CD4-positive, alpha-beta memory T cell (primary cell): ENCODE measurements at regions not wholly inside any gene's neighbourhood (a gene's known extent, or its start where the extent isn't known, plus 50 kb on each side); places are given as distances from the start of the nearest gene placed in this dataset.

ENCODE experiments used
- CTCF ChIA-PET: fragments of 350-600 bp; sonication (Branson Sonifier 250); formaldehyde crosslinking; loops from one replicate; lab custom pipeline; 2021; ENCODE audit warnings: inconsistent platforms; ENCODE audit not compliant: partially characterized antibody; lab: Charles Lee
- POLR2A ChIA-PET: fragments of 350-600 bp; sonication (Branson Sonifier 250); formaldehyde crosslinking; loops from one replicate; lab custom pipeline; 2021; ENCODE audit not compliant: partially characterized antibody; lab: Charles Lee
- DNase-seq, 5 donors: peaks; one replicate each; pipeline versions ENCODE4 v3.0.0 to v3.0.0-alpha.2; 2020 to 2022; ENCODE audit warnings: mixed read lengths in 1 of 5
- H3K27ac ChIP-seq: one replicate; pipeline ENCODE4 v1.7.0; 2013; ENCODE audit warnings: low read depth, low read length
- H3K27me3 ChIP-seq: 2 replicates; pipeline ENCODE4 v1.7.0; 2013; ENCODE audit warnings: mild to moderate bottlenecking, low read length, moderate library complexity; ENCODE audit not compliant: insufficient read depth
- H3K36me3 ChIP-seq: 2 replicates; pipeline ENCODE4 v1.7.0; 2013; ENCODE audit warnings: mild to moderate bottlenecking, low read length, moderate library complexity; ENCODE audit not compliant: insufficient read depth
- H3K4me1 ChIP-seq: 2 replicates; pipeline ENCODE4 v1.7.0; 2013; ENCODE audit warnings: mild to moderate bottlenecking, low read length, moderate library complexity; ENCODE audit not compliant: insufficient read depth
- H3K4me3 ChIP-seq, 2 donors: one replicate each; pipeline ENCODE4 v1.7.0; 2013; ENCODE audit warnings: low read length in 2 of 2, mild to moderate bottlenecking in 1 of 2
- H3K9me3 ChIP-seq, 2 donors: one replicate each; pipeline ENCODE4 v1.7.0; 2013; ENCODE audit warnings: low read length in 2 of 2, control low read depth in 1 of 2; ENCODE audit not compliant: control insufficient read depth in 1 of 2
- H3K27ac Mint-ChIP-seq, 7 donors: one replicate each; pipeline ENCODE4 v1.8.0; 2020 to 2021; ENCODE audit warnings: mixed read lengths in 7 of 7, mild to moderate bottlenecking in 6 of 7, inconsistent platforms in 3 of 7, moderate library complexity in 3 of 7
- H3K27me3 Mint-ChIP-seq, 2 donors: one replicate each; pipeline ENCODE4 v1.8.0; 2020 to 2021; ENCODE audit warnings: mixed read lengths in 2 of 2
- H3K36me3 Mint-ChIP-seq, 2 donors: one replicate each; pipeline ENCODE4 v1.8.0; 2020 to 2021; ENCODE audit warnings: mixed read lengths in 2 of 2, inconsistent platforms in 1 of 2, mild to moderate bottlenecking in 1 of 2
- H3K4me1 Mint-ChIP-seq, 4 donors: one replicate each; pipeline ENCODE4 v1.8.0; 2020 to 2021; ENCODE audit warnings: mixed read lengths in 4 of 4, mild to moderate bottlenecking in 1 of 4
- H3K4me3 Mint-ChIP-seq, 8 donors: one replicate each; pipeline ENCODE4 v1.8.0; 2020 to 2021; ENCODE audit warnings: mixed read lengths in 8 of 8, mild to moderate bottlenecking in 7 of 8, moderate library complexity in 6 of 8, inconsistent platforms in 3 of 8
- H3K9me3 Mint-ChIP-seq, 8 donors: one replicate each; pipeline ENCODE4 v1.8.0; 2020 to 2021; ENCODE audit warnings: mixed read lengths in 8 of 8, mild to moderate bottlenecking in 5 of 8, inconsistent platforms in 3 of 8, moderate library complexity in 1 of 8
- intact Hi-C: fragments of 100-400 bp; cut with micrococcal nuclease; formaldehyde crosslinking; loops from one replicate; pipeline ENCODE4 v1.15.1; 2023

GRCh38 chr4:53767482-53767881, 176.2 kb upstream of the LNX1 start:
- no peak overlapping the region for H3K4me3 Mint-ChIP-seq
- no peak for DNase-seq
- Histone ChIP-seq H3K27ac (no peak overlapping the region), H3K4me3 (no peak overlapping the region), H3K27me3 (no peaks in the 10 kb centered on the region), H3K9me3 (no peaks in the 10 kb centered on the region), H3K4me1 (no peaks in the 10 kb centered on the region), H3K36me3 (no peaks in the 10 kb centered on the region)
- H3K36me3 Mint-ChIP-seq = no peaks in the 10 kb centered on the region
- ChIA-PET CTCF (no interaction called here), POLR2A (no interaction called here)
- no peak overlapping the region for H3K27ac Mint-ChIP-seq
- peaks cover 0 to 2% (median 0%) of the 10 kb centered on the region in 4 donors for H3K4me1 Mint-ChIP-seq
- no peaks in the 10 kb centered on the region for H3K27me3 Mint-ChIP-seq
- H3K9me3 Mint-ChIP-seq = no peaks in the 10 kb centered on the region
- intact Hi-C loops = no loop called here

- intact Hi-C loops = no loop called here
- Histone ChIP-seq H3K4me3 (no peak overlapping the region), H3K27ac (no peak overlapping the region), H3K9me3 (no peaks in the 10 kb centered on the region), H3K27me3 (no peaks in the 10 kb centered on the region), H3K4me1 (no peaks in the 10 kb centered on the region), H3K36me3 (no peaks in the 10 kb centered on the region)
- Mint-ChIP-seq H3K36me3 (no peaks in the 10 kb centered on the region), H3K9me3 (peaks cover 0 to 8% (median 0%) of the 10 kb centered on the region in 8 donors), H3K27ac (no peak overlapping the region), H3K4me3 (no peak overlapping the region), H3K4me1 (peaks cover 0 to 2% (median 0%) of the 10 kb centered on the region in 4 donors), H3K27me3 (no peaks in the 10 kb centered on the region)
- no peak for DNase-seq
- CTCF ChIA-PET = interaction anchor here (0.6 kb wide), 1 partner anchor 1739 kb away, joined by 4 read pairs; no protein-coding TSS in a partner anchor
- POLR2A ChIA-PET = no interaction called here
These were observed 173.6 kb upstream of the LNX1 start for GRCh38 chr4:53764761-53765490.

- H3K9me3 ChIP-seq = no peaks in the 10 kb centered on the region
- CTCF ChIA-PET = no interaction called here
- H3K4me1 ChIP-seq = no peaks in the 10 kb centered on the region
- no peak overlapping the region for H3K27ac ChIP-seq
- no peaks in the 10 kb centered on the region for H3K36me3 ChIP-seq
- H3K4me3 Mint-ChIP-seq = no peak overlapping the region
- H3K27me3 ChIP-seq = no peaks in the 10 kb centered on the region
- peaks cover 0 to 2% (median 0%) of the 10 kb centered on the region in 4 donors for H3K4me1 Mint-ChIP-seq
- no peaks in the 10 kb centered on the region for H3K36me3 Mint-ChIP-seq
- no peak overlapping the region for H3K27ac Mint-ChIP-seq
- no peak overlapping the region for H3K4me3 ChIP-seq
- intact Hi-C loops = no loop called here
- no peaks in the 10 kb centered on the region for H3K27me3 Mint-ChIP-seq
- POLR2A ChIA-PET = no interaction called here
- peaks cover 0 to 8% (median 0%) of the 10 kb centered on the region in 8 donors for H3K9me3 Mint-ChIP-seq
- DNase-seq = no peak
These were observed 172.7 kb upstream of the LNX1 start for GRCh38 chr4:53763813-53764597.

GRCh38 chr4:53755656-53756055, 164.4 kb upstream of the LNX1 start:
- intact Hi-C loops = no loop called here
- CTCF ChIA-PET = no interaction called here
- no peaks in the 10 kb centered on the region for H3K36me3 ChIP-seq
- H3K9me3 ChIP-seq = no peaks in the 10 kb centered on the region
- Mint-ChIP-seq H3K36me3 (no peaks in the 10 kb centered on the region), H3K4me1 (no peaks in the 10 kb centered on the region), H3K27me3 (peaks cover 2 to 4% of the 10 kb centered on the region in 2 donors), H3K9me3 (peaks cover 4 to 20% (median 13%) of the 10 kb centered on the region in 8 donors), H3K4me3 (no peak overlapping the region), H3K27ac (no peak overlapping the region)
- DNase-seq = no peak
- H3K4me1 ChIP-seq = no peaks in the 10 kb centered on the region
- H3K27me3 ChIP-seq = no peaks in the 10 kb centered on the region
- POLR2A ChIA-PET = no interaction called here
- H3K4me3 ChIP-seq = no peak overlapping the region
- H3K27ac ChIP-seq = no peak overlapping the region

GRCh38 chr4:53752124-53752523, 160.8 kb upstream of the LNX1 start:
- intact Hi-C loops = no loop called here
- H3K27ac Mint-ChIP-seq = no peak overlapping the region
- Histone ChIP-seq H3K9me3 (no peaks in the 10 kb centered on the region), H3K36me3 (no peaks in the 10 kb centered on the region), H3K4me1 (no peaks in the 10 kb centered on the region), H3K27ac (no peak overlapping the region), H3K27me3 (no peaks in the 10 kb centered on the region), H3K4me3 (no peak overlapping the region)
- DNase-seq = no peak
- peaks cover 3 to 4% of the 10 kb centered on the region in 2 donors for H3K27me3 Mint-ChIP-seq
- ChIA-PET POLR2A (no interaction called here), CTCF (no interaction called here)
- no peaks in the 10 kb centered on the region for H3K4me1 Mint-ChIP-seq
- H3K36me3 Mint-ChIP-seq = no peaks in the 10 kb centered on the region
- no peak overlapping the region for H3K4me3 Mint-ChIP-seq
- peaks cover under 1 to 22% (median 12%) of the 10 kb centered on the region in 8 donors for H3K9me3 Mint-ChIP-seq

GRCh38 chr4:53748328-53748772, 157.1 kb upstream of the LNX1 start:
- no peak overlapping the region for H3K27ac ChIP-seq
- peaks cover 3 to 7% of the 10 kb centered on the region in 2 donors for H3K27me3 Mint-ChIP-seq
- H3K9me3 ChIP-seq = no peaks in the 10 kb centered on the region
- no peak overlapping the region for H3K4me3 ChIP-seq
- DNase-seq = no peak
- no peaks in the 10 kb centered on the region for H3K27me3 ChIP-seq
- no peaks in the 10 kb centered on the region for H3K4me1 ChIP-seq
- CTCF ChIA-PET = no interaction called here
- POLR2A ChIA-PET = no interaction called here
- H3K36me3 ChIP-seq = no peaks in the 10 kb centered on the region
- no peaks in the 10 kb centered on the region for H3K36me3 Mint-ChIP-seq
- peaks cover 0 to 2% (median 0%) of the 10 kb centered on the region in 8 donors for H3K9me3 Mint-ChIP-seq
- no peaks in the 10 kb centered on the region for H3K4me1 Mint-ChIP-seq
- intact Hi-C loops = no loop called here
- no peak overlapping the region for H3K27ac Mint-ChIP-seq
- no peak overlapping the region for H3K4me3 Mint-ChIP-seq

- H3K9me3 ChIP-seq = no peaks in the 10 kb centered on the region
- no peaks in the 10 kb centered on the region for H3K27me3 ChIP-seq
- H3K36me3 ChIP-seq = no peaks in the 10 kb centered on the region
- POLR2A ChIA-PET = no interaction called here
- DNase-seq = no peak
- H3K27ac ChIP-seq = no peak overlapping the region
- Mint-ChIP-seq H3K36me3 (no peaks in the 10 kb centered on the region), H3K27ac (no peak overlapping the region), H3K4me1 (no peaks in the 10 kb centered on the region), H3K9me3 (peaks cover 0 to 2% (median 0%) of the 10 kb centered on the region in 8 donors), H3K4me3 (no peak overlapping the region), H3K27me3 (peaks cover 3 to 7% of the 10 kb centered on the region in 2 donors)
- H3K4me1 ChIP-seq = no peaks in the 10 kb centered on the region
- intact Hi-C loops = no loop called here
- H3K4me3 ChIP-seq = no peak overlapping the region
- CTCF ChIA-PET = no interaction called here
These were observed 156.1 kb upstream of the LNX1 start for GRCh38 chr4:53747401-53747800.
